Spinal cord (tissue), 9 donors: ENCODE measurements at regions not wholly inside any gene's neighbourhood (a gene's known extent, or its start where the extent isn't known, plus 50 kb on each side); places are given as distances from the start of the nearest gene placed in this dataset.

Experiments
- DNase-seq, 6 donors: peaks; one replicate each; pipeline versions ENCODE4 v3.0.0 to v3.0.0-alpha.2; 2013 to 2015; ENCODE audit warnings: low spot score in 6 of 6, low read depth in 4 of 6
- H3K27ac ChIP-seq: one replicate; pipeline ENCODE4 v1.5.1; 2013; ENCODE audit warnings: low read depth, low read length, control low read depth
- H3K27me3 ChIP-seq: one replicate; pipeline ENCODE4 v1.6.1; 2013; ENCODE audit warnings: low read length; ENCODE audit not compliant: control insufficient read depth, insufficient read depth
- H3K36me3 ChIP-seq: one replicate; pipeline ENCODE4 v1.6.1; 2013; ENCODE audit warnings: low read length; ENCODE audit not compliant: control insufficient read depth, insufficient read depth
- H3K4me1 ChIP-seq: one replicate; pipeline ENCODE4 v1.6.1; 2013; ENCODE audit warnings: low read length; ENCODE audit not compliant: control insufficient read depth, insufficient read depth
- H3K4me3 ChIP-seq: one replicate; pipeline ENCODE4 v1.5.1; 2013; ENCODE audit warnings: low read depth, low read length, control low read depth
- H3K9me3 ChIP-seq: one replicate; pipeline ENCODE4 v1.6.1; 2013; ENCODE audit warnings: low read length; ENCODE audit not compliant: control insufficient read depth, insufficient read depth
- WGBS: methylation state at CpG from one replicate; pipeline ENCODE4 v1.1.5; 2013; ENCODE audit warnings: missing lambda C conversion rate; ENCODE audit not compliant: insufficient coverage; 5-methylcytosine and 5-hydroxymethylcytosine counted together
- donor health status: healthy.

DNA sequence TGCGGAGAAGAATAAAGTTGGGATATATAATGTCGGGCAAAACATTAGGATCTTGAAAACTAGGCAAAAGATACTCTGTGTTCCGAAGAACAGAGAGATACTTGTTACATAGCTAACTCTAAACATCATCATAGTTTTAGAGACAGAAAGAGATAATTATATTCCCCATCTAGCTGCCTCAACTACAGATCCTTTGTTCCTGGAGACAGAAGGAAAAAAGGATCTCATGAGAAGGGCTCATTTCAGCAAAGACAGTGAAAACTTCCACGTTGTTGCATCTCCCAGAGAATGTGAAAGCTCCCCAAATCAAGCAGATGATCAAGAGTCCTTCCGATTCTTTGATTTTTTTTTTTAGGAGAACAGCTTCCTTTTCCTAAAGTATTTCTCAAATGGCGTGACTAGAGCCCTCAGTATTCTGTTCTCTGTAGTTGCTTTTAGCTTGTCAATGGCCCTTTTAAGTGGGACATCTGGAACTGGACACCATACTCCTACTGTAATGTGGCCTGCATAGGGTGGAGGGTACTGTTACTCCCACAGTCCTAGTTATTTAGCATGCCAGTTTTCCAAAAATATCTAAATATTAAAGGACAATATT, 1048.2 kb downstream of the TTLL7 start:
- Histone ChIP-seq H3K4me1 (no peaks in the 10 kb centered on the region), H3K27ac (no peak overlapping the region), H3K9me3 (no peaks in the 10 kb centered on the region), H3K27me3 (no peaks in the 10 kb centered on the region), H3K4me3 (no peak overlapping the region), H3K36me3 (no peaks in the 10 kb centered on the region)
- WGBS = 100% methylated on average over 1 of the region's 6 CpGs
- DNase-seq = peak in 1 of 6 donors; percentile 17

DNA sequence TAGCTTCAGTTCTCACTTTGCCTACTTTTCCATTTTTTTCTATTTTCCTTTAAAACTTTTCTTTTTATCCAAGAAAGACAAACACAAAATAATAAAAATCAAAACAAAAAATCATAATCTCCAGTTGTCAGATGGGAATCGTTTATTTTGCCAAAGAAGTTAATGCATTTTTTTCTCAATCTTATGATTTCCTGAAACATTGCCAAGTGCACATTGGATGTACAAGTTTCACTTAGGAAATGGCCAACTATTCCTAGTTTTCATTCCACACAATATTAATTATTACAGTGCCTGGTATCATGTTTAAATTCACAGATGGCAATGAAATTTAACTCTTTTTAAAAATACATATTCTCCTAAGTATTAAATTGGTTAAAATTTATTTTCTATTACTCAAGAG, 1050.5 kb downstream of the TTLL7 start:
- H3K4me3 ChIP-seq = no peak overlapping the region
- no peaks in the 10 kb centered on the region for H3K9me3 ChIP-seq
- H3K36me3 ChIP-seq = no peaks in the 10 kb centered on the region
- no peaks in the 10 kb centered on the region for H3K4me1 ChIP-seq
- H3K27ac ChIP-seq = no peak overlapping the region
- no peak for DNase-seq
- H3K27me3 ChIP-seq = no peaks in the 10 kb centered on the region
- WGBS = no CpG with 5 or more reads among the region's 1 CpG

DNA sequence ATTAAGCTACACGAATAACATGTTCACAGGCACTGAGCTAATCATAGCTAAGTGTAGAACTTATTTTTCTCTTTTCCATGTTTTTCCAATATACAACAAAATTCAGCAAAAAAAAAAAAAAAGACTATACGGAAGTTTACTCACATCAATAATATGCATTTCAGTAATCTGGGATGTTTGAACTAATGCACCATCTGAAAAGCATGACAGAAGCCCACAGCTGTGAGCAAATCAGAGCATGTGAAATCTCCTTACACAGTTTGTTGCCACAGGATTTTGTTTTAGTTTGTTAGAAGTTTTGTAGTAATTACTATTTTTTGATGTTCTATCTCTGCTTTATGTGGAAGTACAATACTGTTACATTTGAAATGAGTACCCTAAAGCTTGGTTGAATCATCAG, 1051.7 kb downstream of the TTLL7 start:
- Histone ChIP-seq H3K36me3 (no peaks in the 10 kb centered on the region), H3K9me3 (no peaks in the 10 kb centered on the region), H3K27ac (no peak overlapping the region), H3K4me1 (no peaks in the 10 kb centered on the region), H3K27me3 (no peaks in the 10 kb centered on the region), H3K4me3 (no peak overlapping the region)
- WGBS = no CpG with 5 or more reads among the region's 2 CpGs
- no peak for DNase-seq

DNA sequence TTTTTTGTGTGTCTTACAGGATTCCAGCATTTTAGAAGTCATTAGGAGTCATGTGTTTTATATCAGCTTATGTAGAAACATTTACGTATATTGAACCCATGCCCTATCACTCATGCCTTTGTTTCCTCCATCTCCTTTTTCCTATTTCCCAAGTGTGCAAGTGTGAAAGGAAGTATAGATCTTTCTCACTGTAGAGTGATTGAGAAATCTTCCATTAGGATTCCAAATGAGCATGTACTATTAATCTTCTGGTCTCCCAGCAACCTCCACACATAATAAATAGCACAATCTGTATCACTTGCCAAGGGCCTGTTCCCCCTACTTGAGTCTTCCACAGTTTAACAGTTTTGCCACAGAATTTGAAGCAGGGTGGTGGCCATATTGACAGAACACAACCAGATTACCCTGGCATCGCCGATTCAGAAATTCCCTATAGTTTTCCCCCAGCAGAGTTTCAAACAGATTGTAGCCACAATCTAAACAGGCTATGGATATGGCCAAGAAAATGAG, 1052.8 kb downstream of the TTLL7 start:
- no CpG with 5 or more reads among the region's 3 CpGs for WGBS
- H3K9me3 ChIP-seq = no peaks in the 10 kb centered on the region
- peak in 4 of 6 donors; percentile 15 to 70 (median 34) for DNase-seq
- no peak overlapping the region for H3K4me3 ChIP-seq
- no peak overlapping the region for H3K27ac ChIP-seq
- H3K36me3 ChIP-seq = no peaks in the 10 kb centered on the region
- H3K4me1 ChIP-seq = no peaks in the 10 kb centered on the region
- H3K27me3 ChIP-seq = no peaks in the 10 kb centered on the region

DNA sequence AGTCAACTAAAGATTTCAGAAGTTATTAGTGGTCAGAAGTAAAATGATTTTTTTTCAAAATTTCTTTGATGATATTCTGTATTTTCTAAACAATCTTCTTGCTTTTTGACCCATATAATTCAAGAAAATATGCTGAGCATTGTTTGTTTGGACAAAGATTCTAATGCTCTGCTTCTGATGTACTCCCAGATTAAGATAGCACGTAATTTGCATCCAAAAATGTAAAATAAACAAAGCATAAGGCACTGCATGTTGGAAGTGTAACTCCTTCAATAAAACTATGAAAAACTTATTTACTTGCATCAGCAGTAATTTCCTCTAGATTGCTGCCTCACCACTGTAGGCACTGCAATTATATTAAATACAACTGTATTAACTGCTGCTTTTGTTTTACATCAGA, 1054.1 kb downstream of the TTLL7 start:
- Histone ChIP-seq H3K36me3 (no peaks in the 10 kb centered on the region), H3K9me3 (no peaks in the 10 kb centered on the region), H3K27ac (no peak overlapping the region), H3K4me3 (no peak overlapping the region), H3K4me1 (no peaks in the 10 kb centered on the region), H3K27me3 (no peaks in the 10 kb centered on the region)
- DNase-seq = no peak
- WGBS = no CpG with 5 or more reads among the region's 1 CpG

DNA sequence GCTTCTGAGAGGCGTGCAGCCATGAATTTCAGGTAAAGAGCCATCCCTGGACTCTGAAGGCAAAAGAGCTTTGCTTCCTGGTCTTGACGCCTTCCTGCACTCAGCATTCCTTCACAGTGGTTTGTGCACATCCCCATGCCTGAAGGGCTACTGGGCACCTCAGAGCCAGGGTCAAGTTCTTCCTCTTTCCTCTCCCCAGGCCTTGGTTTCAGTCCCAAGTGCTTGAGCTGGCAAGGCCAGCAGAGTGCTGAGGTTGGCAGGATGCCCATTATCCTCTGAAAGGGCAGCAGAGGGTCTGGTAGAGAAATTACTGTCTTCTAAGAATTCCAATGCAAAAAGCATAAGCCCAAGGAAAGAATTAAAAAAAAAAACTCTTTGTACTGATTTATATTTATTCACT, 1064.9 kb downstream of the TTLL7 start:
- Histone ChIP-seq H3K27ac (no peak overlapping the region), H3K4me1 (peaks cover 3% of the 10 kb centered on the region), H3K27me3 (no peaks in the 10 kb centered on the region), H3K9me3 (peaks cover 2% of the 10 kb centered on the region), H3K4me3 (no peak overlapping the region), H3K36me3 (no peaks in the 10 kb centered on the region)
- WGBS = 96% methylated on average over 2 of the region's 2 CpGs
- DNase-seq = peak in 3 of 6 donors; percentile 22 to 62 (median 62)

DNA sequence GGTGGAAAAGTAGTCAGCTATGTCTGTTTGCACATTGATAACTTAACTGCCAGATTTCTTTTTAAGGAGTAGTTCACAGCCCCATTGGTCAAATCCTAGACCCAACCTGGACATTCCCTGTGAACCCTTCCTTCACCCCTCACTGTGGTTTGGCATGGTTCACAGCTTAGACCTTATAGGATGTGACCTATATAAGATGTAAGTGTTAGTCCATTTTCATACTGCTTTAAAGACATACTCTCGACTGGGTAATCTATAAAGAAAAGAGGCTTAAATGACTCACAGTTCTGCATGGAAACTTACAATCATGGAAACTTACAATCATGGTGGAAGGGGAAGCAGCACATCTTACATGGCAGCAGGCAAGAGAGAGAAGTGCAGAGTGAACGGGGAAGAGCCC, 1066.2 kb downstream of the TTLL7 start:
- no peaks in the 10 kb centered on the region for H3K27me3 ChIP-seq
- no peak overlapping the region for H3K4me3 ChIP-seq
- no peak for DNase-seq
- peaks cover 3% of the 10 kb centered on the region for H3K4me1 ChIP-seq
- H3K27ac ChIP-seq = no peak overlapping the region
- no peaks in the 10 kb centered on the region for H3K36me3 ChIP-seq
- no CpG with 5 or more reads among the region's 2 CpGs for WGBS
- H3K9me3 ChIP-seq = peaks cover 4% of the 10 kb centered on the region

DNA sequence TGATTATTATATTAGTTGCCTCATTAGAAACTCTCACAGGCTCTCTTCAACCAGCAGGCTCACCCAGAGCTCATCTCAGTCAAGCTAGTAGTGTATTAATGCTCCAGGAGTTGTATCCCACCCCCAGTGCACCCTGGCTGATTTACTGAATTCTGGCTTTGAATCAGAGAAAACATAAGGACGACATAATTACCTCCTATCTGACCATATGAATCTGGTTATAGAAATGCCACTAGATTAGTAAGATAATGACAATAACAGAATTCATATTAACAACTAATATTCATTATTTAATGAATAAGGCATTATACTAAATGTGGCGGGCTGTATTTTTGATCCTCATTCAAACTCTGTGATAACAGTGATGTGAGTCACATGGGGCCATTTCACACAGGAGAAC, 1066.7 kb downstream of the TTLL7 start:
- H3K4me3 ChIP-seq = no peak overlapping the region
- H3K27me3 ChIP-seq = no peaks in the 10 kb centered on the region
- DNase-seq = no peak
- H3K9me3 ChIP-seq = peaks cover 4% of the 10 kb centered on the region
- no peaks in the 10 kb centered on the region for H3K36me3 ChIP-seq
- H3K4me1 ChIP-seq = peaks cover 3% of the 10 kb centered on the region
- WGBS = no CpG with 5 or more reads among the region's 2 CpGs
- H3K27ac ChIP-seq = no peak overlapping the region

DNA sequence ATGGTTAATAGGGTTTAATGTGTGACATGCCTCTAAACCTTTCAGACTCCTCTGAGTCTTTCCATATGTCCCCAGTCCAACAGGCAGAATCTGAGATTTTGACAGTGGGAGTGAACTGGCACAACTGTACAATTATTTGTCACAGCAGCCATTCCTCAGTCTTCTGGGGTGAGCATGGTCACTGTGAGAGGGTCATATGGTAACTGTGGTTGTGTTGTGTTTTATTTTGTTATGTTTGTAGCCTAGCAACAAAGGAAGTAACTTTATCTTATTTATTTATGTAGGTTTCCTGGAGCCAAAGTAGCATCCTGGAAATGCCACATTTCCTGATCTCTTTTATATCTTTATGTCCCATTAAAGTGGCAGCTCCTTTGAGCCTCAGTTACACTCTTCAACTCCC, 1067.9 kb downstream of the TTLL7 start:
- peaks cover 2% of the 10 kb centered on the region for H3K9me3 ChIP-seq
- no peak for DNase-seq
- no peaks in the 10 kb centered on the region for H3K27me3 ChIP-seq
- no peak overlapping the region for H3K4me3 ChIP-seq
- no peak overlapping the region for H3K27ac ChIP-seq
- H3K4me1 ChIP-seq = peaks cover 3% of the 10 kb centered on the region
- H3K36me3 ChIP-seq = no peaks in the 10 kb centered on the region

DNA sequence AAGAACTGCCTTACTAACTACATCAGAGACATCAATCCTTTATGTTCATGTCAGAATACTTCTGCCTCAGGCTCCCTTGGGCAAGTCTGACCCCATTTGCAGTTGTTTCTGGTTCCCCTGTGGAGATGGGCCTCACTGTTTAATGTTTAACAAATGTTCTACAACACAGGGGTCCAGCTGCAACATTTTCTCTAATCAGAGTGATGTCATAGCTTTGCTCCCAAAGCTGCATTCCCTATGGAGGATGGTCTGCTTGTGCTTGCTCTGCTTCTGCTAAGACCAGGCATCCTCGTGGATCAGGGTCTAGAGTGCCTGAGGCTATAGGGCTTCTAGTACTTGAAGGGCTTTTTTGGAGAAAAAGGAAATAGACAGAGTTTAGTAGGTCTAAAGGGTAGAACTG, 1071.2 kb downstream of the TTLL7 start:
- H3K9me3 ChIP-seq = peaks cover 2% of the 10 kb centered on the region
- no peak for DNase-seq
- H3K27ac ChIP-seq = no peak overlapping the region
- WGBS = 60% methylated on average over 1 of the region's 1 CpG
- H3K27me3 ChIP-seq = no peaks in the 10 kb centered on the region
- H3K36me3 ChIP-seq = no peaks in the 10 kb centered on the region
- H3K4me1 ChIP-seq = no peaks in the 10 kb centered on the region
- no peak overlapping the region for H3K4me3 ChIP-seq
